ENCODE measurements at regions not wholly inside any gene's neighbourhood (a gene's known extent, or its start where the extent isn't known, plus 50 kb on each side); places are given as distances from the start of the nearest gene placed in this dataset.

DNA sequence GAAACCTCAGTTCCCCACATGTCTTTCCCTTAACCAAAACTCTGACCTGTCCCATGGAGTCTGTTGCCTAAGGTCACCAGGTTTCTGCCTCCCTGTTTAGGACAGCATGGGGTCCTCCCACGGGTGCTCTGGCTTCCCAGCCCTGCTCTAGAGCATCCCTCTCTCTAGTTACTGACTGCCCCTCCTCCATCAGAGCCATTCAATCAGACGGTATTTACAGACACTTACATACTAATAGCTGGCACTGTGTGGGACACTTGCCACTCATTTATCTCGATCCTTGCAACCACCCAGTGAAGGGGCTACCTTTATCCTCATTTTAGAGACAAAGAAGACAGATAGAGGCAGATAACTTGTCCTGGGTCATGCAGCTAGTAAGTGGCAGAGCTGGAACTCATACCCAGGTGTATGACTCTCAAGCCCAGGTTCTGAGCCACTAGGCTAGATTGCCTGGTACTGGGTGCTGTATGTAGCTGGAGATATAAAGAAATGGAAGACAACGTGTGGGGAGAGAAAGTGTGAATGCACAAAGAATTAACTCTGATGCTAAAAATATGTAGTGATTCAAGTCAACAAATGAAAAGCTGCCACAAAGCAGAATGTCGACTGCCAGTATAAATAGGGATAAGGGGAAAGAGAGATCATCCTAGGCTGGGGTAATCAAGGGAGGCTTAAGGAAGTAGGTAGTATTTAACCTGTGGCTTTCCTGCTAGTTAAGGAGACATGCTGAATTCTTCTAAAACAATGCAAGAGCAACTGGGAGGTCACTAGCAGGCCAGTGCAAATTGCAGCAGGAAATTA, 52.5 kb upstream of the PDE8B start:
- TF ChIP-seq, protein P1, sequence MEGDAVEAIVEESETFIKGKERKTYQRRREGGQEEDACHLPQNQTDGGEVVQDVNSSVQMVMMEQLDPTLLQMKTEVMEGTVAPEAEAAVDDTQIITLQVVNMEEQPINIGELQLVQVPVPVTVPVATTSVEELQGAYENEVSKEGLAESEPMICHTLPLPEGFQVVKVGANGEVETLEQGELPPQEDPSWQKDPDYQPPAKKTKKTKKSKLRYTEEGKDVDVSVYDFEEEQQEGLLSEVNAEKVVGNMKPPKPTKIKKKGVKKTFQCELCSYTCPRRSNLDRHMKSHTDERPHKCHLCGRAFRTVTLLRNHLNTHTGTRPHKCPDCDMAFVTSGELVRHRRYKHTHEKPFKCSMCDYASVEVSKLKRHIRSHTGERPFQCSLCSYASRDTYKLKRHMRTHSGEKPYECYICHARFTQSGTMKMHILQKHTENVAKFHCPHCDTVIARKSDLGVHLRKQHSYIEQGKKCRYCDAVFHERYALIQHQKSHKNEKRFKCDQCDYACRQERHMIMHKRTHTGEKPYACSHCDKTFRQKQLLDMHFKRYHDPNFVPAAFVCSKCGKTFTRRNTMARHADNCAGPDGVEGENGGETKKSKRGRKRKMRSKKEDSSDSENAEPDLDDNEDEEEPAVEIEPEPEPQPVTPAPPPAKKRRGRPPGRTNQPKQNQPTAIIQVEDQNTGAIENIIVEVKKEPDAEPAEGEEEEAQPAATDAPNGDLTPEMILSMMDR (IDR thresholded peaks at IDR 0.05; ENCODE audit: low read depth, low read length), result no peak
- no peak for TF ChIP-seq EZH2phosphoT487 (IDR thresholded peaks at IDR 0.05; ENCODE audit: low read depth)
